ENCODE measurements at regions not wholly inside any gene's neighbourhood (a gene's known extent, or its start where the extent isn't known, plus 50 kb on each side); places are given as distances from the start of the nearest gene placed in this dataset.

GRCh38 chr2:122745603-122746002 is 990.2 kb downstream of the TSN start:
- TF ChIP-seq CTCF (IDR thresholded peaks at IDR 0.05; ENCODE audit: insufficient read depth, low read length) (no peak), POLR2AphosphoS5 (IDR thresholded peaks at IDR 0.05; ENCODE audit: low read depth) (no peak), SPI1 (IDR thresholded peaks at IDR 0.05; ENCODE audit: borderline replicate concordance, low read depth) (no peak)
- TF ChIP-seq, protein P1, sequence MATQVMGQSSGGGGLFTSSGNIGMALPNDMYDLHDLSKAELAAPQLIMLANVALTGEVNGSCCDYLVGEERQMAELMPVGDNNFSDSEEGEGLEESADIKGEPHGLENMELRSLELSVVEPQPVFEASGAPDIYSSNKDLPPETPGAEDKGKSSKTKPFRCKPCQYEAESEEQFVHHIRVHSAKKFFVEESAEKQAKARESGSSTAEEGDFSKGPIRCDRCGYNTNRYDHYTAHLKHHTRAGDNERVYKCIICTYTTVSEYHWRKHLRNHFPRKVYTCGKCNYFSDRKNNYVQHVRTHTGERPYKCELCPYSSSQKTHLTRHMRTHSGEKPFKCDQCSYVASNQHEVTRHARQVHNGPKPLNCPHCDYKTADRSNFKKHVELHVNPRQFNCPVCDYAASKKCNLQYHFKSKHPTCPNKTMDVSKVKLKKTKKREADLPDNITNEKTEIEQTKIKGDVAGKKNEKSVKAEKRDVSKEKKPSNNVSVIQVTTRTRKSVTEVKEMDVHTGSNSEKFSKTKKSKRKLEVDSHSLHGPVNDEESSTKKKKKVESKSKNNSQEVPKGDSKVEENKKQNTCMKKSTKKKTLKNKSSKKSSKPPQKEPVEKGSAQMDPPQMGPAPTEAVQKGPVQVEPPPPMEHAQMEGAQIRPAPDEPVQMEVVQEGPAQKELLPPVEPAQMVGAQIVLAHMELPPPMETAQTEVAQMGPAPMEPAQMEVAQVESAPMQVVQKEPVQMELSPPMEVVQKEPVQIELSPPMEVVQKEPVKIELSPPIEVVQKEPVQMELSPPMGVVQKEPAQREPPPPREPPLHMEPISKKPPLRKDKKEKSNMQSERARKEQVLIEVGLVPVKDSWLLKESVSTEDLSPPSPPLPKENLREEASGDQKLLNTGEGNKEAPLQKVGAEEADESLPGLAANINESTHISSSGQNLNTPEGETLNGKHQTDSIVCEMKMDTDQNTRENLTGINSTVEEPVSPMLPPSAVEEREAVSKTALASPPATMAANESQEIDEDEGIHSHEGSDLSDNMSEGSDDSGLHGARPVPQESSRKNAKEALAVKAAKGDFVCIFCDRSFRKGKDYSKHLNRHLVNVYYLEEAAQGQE (IDR thresholded peaks at IDR 0.05; ENCODE audit: insufficient replicate concordance, low read depth): no peak

All from HL-60 (cell line).